IMR-90 (cell line): ENCODE measurements at regions not wholly inside any gene's neighbourhood (a gene's known extent, or its start where the extent isn't known, plus 50 kb on each side); places are given as distances from the start of the nearest gene placed in this dataset.

Source experiments
- ATAC-seq: fragments of 200-7000 bp; cut with Tn5 transposase; 2 replicates; pipeline ENCODE4 v1.9.1; 2020; ENCODE audit warnings: low read depth, mild to moderate bottlenecking, moderate library complexity
- BruUV-seq: library from RNA; stranded (reverse); fragments of 400-500 nt; replicated peaks from 2 replicates; lab custom pipeline; 2021; lab: Mats Ljungman, UMichigan
- CTCF ChIA-PET: fragments of 300-600 bp; formaldehyde crosslinking; extraction: SDS; loops from one replicate; lab custom pipeline; 2021; ENCODE audit warnings: antibody characterized with exemption; lab: Yijun Ruan, JAX
- POLR2A ChIA-PET: fragments of 300-600 bp; sonication (Branson Sonifier 250); formaldehyde crosslinking; loops from one replicate; lab custom pipeline; 2022; ENCODE audit warnings: antibody characterized with exemption; ENCODE audit not compliant: unreplicated experiment; lab: Charles Lee
- DNase-seq: peaks from one replicate; pipeline ENCODE4 v3.0.0; 2013
- H2AFZ ChIP-seq: replicated peaks from 2 replicates; pipeline ENCODE3; 2013; ENCODE audit warnings: low read length, mild to moderate bottlenecking; ENCODE audit not compliant: poor library complexity
- H2AK5ac ChIP-seq: 2 replicates; pipeline ENCODE4 v1.6.1; 2013; ENCODE audit warnings: low read depth, low read length, inconsistent platforms
- H2AK9ac ChIP-seq: replicated peaks from 2 replicates; pipeline ENCODE3; 2013; ENCODE audit warnings: mild to moderate bottlenecking, low read depth, low read length, moderate library complexity; ENCODE audit not compliant: poor library complexity
- H2BK120ac ChIP-seq: 2 replicates; pipeline ENCODE4 v1.6.1; 2013; ENCODE audit warnings: low read depth, low read length, inconsistent platforms
- H2BK15ac ChIP-seq: 3 replicates; pipeline ENCODE4 v1.6.1; 2013; ENCODE audit warnings: low read depth, low read length, inconsistent platforms
- H2BK20ac ChIP-seq: 2 replicates; pipeline ENCODE4 v1.6.1; 2013; ENCODE audit warnings: low read depth, mild to moderate bottlenecking, inconsistent platforms, low read length, moderate library complexity
- H2BK5ac ChIP-seq: 2 replicates; pipeline ENCODE4 v1.6.1; 2013; ENCODE audit warnings: mild to moderate bottlenecking, low read depth, low read length, inconsistent platforms; ENCODE audit not compliant: poor library complexity, severe bottlenecking
- H3K14ac ChIP-seq: replicated peaks from 2 replicates; pipeline ENCODE4 v1.6.1; 2013; ENCODE audit warnings: low read depth, low read length, inconsistent platforms
- H3K18ac ChIP-seq: 2 replicates; pipeline ENCODE4 v1.6.1; 2013; ENCODE audit warnings: low read depth, low read length, control low read depth
- H3K23ac ChIP-seq: 2 replicates; pipeline ENCODE4 v1.6.1; 2013; ENCODE audit warnings: low read depth, low read length, inconsistent platforms
- H3K27ac ChIP-seq: 2 replicates; pipeline ENCODE4 v1.5.1; 2013; ENCODE audit warnings: mild to moderate bottlenecking, control low read depth, low read length; ENCODE audit not compliant: insufficient read depth
- H3K27me3 ChIP-seq: 2 replicates; pipeline ENCODE4 v1.6.1; 2013; ENCODE audit warnings: low read length; ENCODE audit not compliant: control insufficient read depth, insufficient read depth
- H3K36me3 ChIP-seq: 2 replicates; pipeline ENCODE4 v1.6.1; 2013; ENCODE audit warnings: low read length, mixed read lengths; ENCODE audit not compliant: control insufficient read depth, insufficient read depth
- H3K4ac ChIP-seq: 2 replicates; pipeline ENCODE4 v1.6.1; 2013; ENCODE audit warnings: low read depth, low read length, inconsistent platforms
- H3K4me1 ChIP-seq: 2 replicates; pipeline ENCODE4 v1.6.1; 2013; ENCODE audit warnings: low read length, mixed read lengths; ENCODE audit not compliant: control insufficient read depth, insufficient read depth
- H3K4me2 ChIP-seq: 2 replicates; pipeline ENCODE4 v1.6.1; 2013; ENCODE audit warnings: low read depth, mild to moderate bottlenecking, control low read depth, low read length, moderate library complexity
- H3K4me3 ChIP-seq: 2 replicates; pipeline ENCODE4 v1.5.1; 2013; ENCODE audit warnings: low read depth, mild to moderate bottlenecking, control low read depth, low read length, moderate library complexity; ENCODE audit not compliant: insufficient read depth
- H3K56ac ChIP-seq: 2 replicates; pipeline ENCODE4 v1.6.1; 2013; ENCODE audit warnings: low read length, inconsistent platforms; ENCODE audit not compliant: insufficient read depth; ENCODE audit errors: extremely low read depth
- H3K79me1 ChIP-seq, 2 experiments: 2 replicates each; pipeline ENCODE4 v1.6.1; 2013; ENCODE audit warnings: low read length in 2 of 2, inconsistent platforms in 1 of 2, low read depth in 1 of 2
- H3K9ac ChIP-seq: 2 replicates; pipeline ENCODE4 v1.6.1; 2013; ENCODE audit warnings: low read depth, low read length, control low read depth
- H3K9me1 ChIP-seq: 2 replicates; pipeline ENCODE4 v1.6.1; 2013; ENCODE audit warnings: low read length, inconsistent platforms; ENCODE audit not compliant: insufficient read depth
- H3K9me3 ChIP-seq: 2 replicates; pipeline ENCODE4 v1.6.1; 2013; ENCODE audit warnings: low read length; ENCODE audit not compliant: control insufficient read depth, insufficient read depth
- H4K20me1 ChIP-seq: 2 replicates; pipeline ENCODE4 v1.6.1; 2013; ENCODE audit warnings: low read length, inconsistent platforms; ENCODE audit not compliant: insufficient read depth
- H4K5ac ChIP-seq: 2 replicates; pipeline ENCODE4 v1.6.1; 2013; ENCODE audit warnings: mild to moderate bottlenecking, low read depth, low read length, control low read depth
- H4K8ac ChIP-seq, 2 experiments: 2 replicates each; pipeline ENCODE4 v1.6.1; 2013; ENCODE audit warnings: low read depth in 2 of 2, low read length in 2 of 2, control low read depth in 1 of 2, inconsistent platforms in 1 of 2
- H4K91ac ChIP-seq: 2 replicates; pipeline ENCODE4 v1.6.1; 2013; ENCODE audit warnings: low read depth, low read length, inconsistent platforms; ENCODE audit not compliant: insufficient read depth
- BHLHE40 ChIP-seq: fragments of 150-350 bp; IDR thresholded peaks from 2 replicates; pipeline ENCODE4 v1.6.1; 2016; ENCODE audit warnings: mild to moderate bottlenecking, low read depth, low read length
- CEBPB ChIP-seq: IDR thresholded peaks from 2 replicates; pipeline ENCODE4 v1.6.1; 2012; ENCODE audit warnings: low read depth, low read length, improper control_type of control experiment
- CHD1 ChIP-seq: IDR thresholded peaks from 2 replicates; pipeline ENCODE4 v1.6.1; 2012; ENCODE audit warnings: low read depth, low read length, improper control_type of control experiment
- ELK1 ChIP-seq: fragments of 150-350 bp; IDR thresholded peaks from 2 replicates; pipeline ENCODE4 v1.6.1; 2016; ENCODE audit warnings: low read depth, mild to moderate bottlenecking, low read length, moderate library complexity, borderline replicate concordance
- FOS ChIP-seq: fragments of 150-350 bp; IDR thresholded peaks from 2 replicates; pipeline ENCODE4 v1.6.1; 2016; ENCODE audit warnings: low read depth, low read length
- MAZ ChIP-seq: IDR thresholded peaks from 2 replicates; pipeline ENCODE4 v1.6.1; 2012; ENCODE audit warnings: low read depth, mild to moderate bottlenecking, low read length, improper control_type of control experiment, moderate library complexity, borderline replicate concordance
- RAD21 ChIP-seq: IDR thresholded peaks from 2 replicates; pipeline ENCODE4 v1.6.1; 2012; ENCODE audit warnings: low read length, improper control_type of control experiment
- RCOR1 ChIP-seq: IDR thresholded peaks from 2 replicates; pipeline ENCODE4 v1.6.1; 2012; ENCODE audit warnings: mild to moderate bottlenecking, low read length, improper control_type of control experiment; ENCODE audit not compliant: insufficient replicate concordance
- SMC3 ChIP-seq: fragments of 150-350 bp; IDR thresholded peaks from 2 replicates; pipeline ENCODE4 v1.6.1; 2016; ENCODE audit warnings: low read depth, mild to moderate bottlenecking, antibody characterized with exemption, low read length, moderate library complexity
- WGBS, 2 experiments: methylation state at CpG; one replicate each; pipeline versions ENCODE4 v1.1.5 to v1.1.7; 2013; ENCODE audit warnings: missing lambda C conversion rate in 2 of 2; ENCODE audit not compliant: insufficient read length in 1 of 2; ENCODE audit errors: extremely low coverage in 2 of 2; 5-methylcytosine and 5-hydroxymethylcytosine counted together
- dilution Hi-C: fragments of 300-500 bp; cut with HindIII; formaldehyde crosslinking; loops from one replicate; pipeline ENCODE4 v1.14.3; 2018; ENCODE audit warnings: low sequenced_read_pairs; ENCODE audit not compliant: unreplicated experiment
- in situ Hi-C: fragments of 300-500 bp; cut with MboI; formaldehyde crosslinking; loops from 3 replicates; pipeline ENCODE4 v1.14.3; 2019; ENCODE audit warnings: low sequenced_read_pairs, inconsistent platforms, mixed read lengths
- intact Hi-C: fragments of 100-400 bp; cut with micrococcal nuclease; formaldehyde crosslinking; loops from 2 replicates; pipeline ENCODE4 v1.10.0; 2022
- TF ChIP-seq, protein P1 (sequence below): fragments of 150-350 bp; IDR thresholded peaks from 2 replicates; pipeline ENCODE4 v1.6.1; 2017; ENCODE audit warnings: mild to moderate bottlenecking, antibody characterized with exemption, low read length, low read depth

DNA sequence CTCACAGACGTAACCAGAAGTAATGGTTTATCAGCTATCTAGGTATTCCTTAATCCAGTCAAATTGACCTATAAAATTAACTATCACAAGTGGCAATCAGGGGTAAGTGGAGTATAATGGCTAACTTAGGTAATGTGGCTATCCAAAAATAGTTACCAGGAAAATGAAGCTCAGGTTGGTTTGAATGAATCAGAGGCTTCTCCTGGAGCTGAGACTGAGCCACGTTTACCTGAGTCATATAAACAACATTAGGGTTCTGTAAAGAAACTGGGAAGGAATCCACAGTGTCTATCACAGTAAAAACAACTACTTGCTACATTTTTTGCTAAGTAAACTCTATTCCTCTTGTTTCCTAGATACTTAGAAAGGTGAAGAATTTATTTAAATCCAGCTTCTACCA lies 236.0 kb upstream of the SPHKAP start:
- Histone ChIP-seq H4K91ac (no peak overlapping the region), H3K18ac (no peak overlapping the region), H4K20me1 (no peaks in the 10 kb centered on the region), H3K27me3 (no peaks in the 10 kb centered on the region), H3K27ac (no peak overlapping the region), H3K56ac (no peak overlapping the region), H3K36me3 (no peaks in the 10 kb centered on the region), H3K9me3 (peaks cover 4% of the 10 kb centered on the region; the same call in 1 of the 2 replicates), H2AK5ac (no peak overlapping the region), H3K4me1 (no peaks in the 10 kb centered on the region), H3K14ac (no peak overlapping the region), H3K79me1 (no peaks in the 10 kb centered on the region), H4K5ac (no peak overlapping the region), H2BK5ac (no peak overlapping the region), H3K4ac (no peak overlapping the region), H3K4me3 (no peak overlapping the region), H2BK15ac (no peak overlapping the region), H2BK120ac (no peak overlapping the region), H3K4me2 (no peak overlapping the region), H2AK9ac (no peak overlapping the region), H2AFZ (no peak overlapping the region), H3K9ac (no peak overlapping the region), H2BK20ac (no peak overlapping the region), H3K23ac (no peak overlapping the region), H3K9me1 (no peaks in the 10 kb centered on the region), H4K8ac (no peak overlapping the region)
- no peak for ATAC-seq
- BruUV-seq = no TSS peak
- no peak for DNase-seq
- ChIA-PET CTCF (no interaction called here), POLR2A (no interaction called here)
- intact Hi-C loops (no loop called here), in situ Hi-C loops (no loop called here), dilution Hi-C loops (no loop called here)
- TF ChIP-seq, protein P1, sequence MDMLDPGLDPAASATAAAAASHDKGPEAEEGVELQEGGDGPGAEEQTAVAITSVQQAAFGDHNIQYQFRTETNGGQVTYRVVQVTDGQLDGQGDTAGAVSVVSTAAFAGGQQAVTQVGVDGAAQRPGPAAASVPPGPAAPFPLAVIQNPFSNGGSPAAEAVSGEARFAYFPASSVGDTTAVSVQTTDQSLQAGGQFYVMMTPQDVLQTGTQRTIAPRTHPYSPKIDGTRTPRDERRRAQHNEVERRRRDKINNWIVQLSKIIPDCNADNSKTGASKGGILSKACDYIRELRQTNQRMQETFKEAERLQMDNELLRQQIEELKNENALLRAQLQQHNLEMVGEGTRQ = no peak
- no peak for TF ChIP-seq CHD1
- TF ChIP-seq RCOR1 = no peak
- no peak for TF ChIP-seq CEBPB
- no peak for TF ChIP-seq BHLHE40
- no peak for TF ChIP-seq FOS
- no peak for TF ChIP-seq RAD21
- TF ChIP-seq ELK1 = no peak
- TF ChIP-seq SMC3 = no peak
- TF ChIP-seq MAZ = no peak
- no CpG with 5 or more reads among the region's 2 CpGs for WGBS, 2 experiments
